Testis (tissue), 2 donors: ENCODE measurements at regions not wholly inside any gene's neighbourhood (a gene's known extent, or its start where the extent isn't known, plus 50 kb on each side); places are given as distances from the start of the nearest gene placed in this dataset.

ENCODE experiments used
- DNase-seq: peaks from one replicate; pipeline ENCODE4 v3.0.0-alpha.2; 2019
- H3K27ac ChIP-seq, 2 donors: fragments of 200-600 bp; sonication (generic); one replicate each; pipeline ENCODE4 v1.5.1; 2019
- H3K27me3 ChIP-seq: fragments of 200-600 bp; sonication (generic); one replicate; pipeline ENCODE4 v1.5.1; 2019
- H3K36me3 ChIP-seq: fragments of 200-600 bp; sonication (generic); one replicate; pipeline ENCODE4 v1.5.1; 2017; ENCODE audit warnings: low read depth; ENCODE audit errors: missing control alignments
- H3K4me1 ChIP-seq: fragments of 200-600 bp; sonication (generic); one replicate; pipeline ENCODE4 v1.5.1; 2019
- H3K4me3 ChIP-seq, 2 donors: fragments of 200-600 bp; sonication (generic); one replicate each; pipeline ENCODE4 v1.5.1; 2017 to 2019
- H3K9me3 ChIP-seq: fragments of 200-600 bp; sonication (generic); one replicate; pipeline ENCODE4 v1.5.1; 2017
- CTCF ChIP-seq, 3 experiments: fragments of 450-650 bp in 2 of 3; fragments of 200-600 bp in 1 of 3; sonication (generic) in 1 of 3; IDR thresholded peaks; one replicate each; pipeline ENCODE4 v1.5.1; 2016 to 2019; ENCODE audit warnings: antibody characterized with exemption in 3 of 3, mild to moderate bottlenecking in 2 of 3, moderate library complexity in 1 of 3
- POLR2A ChIP-seq: fragments of 450-650 bp; IDR thresholded peaks from one replicate; pipeline ENCODE4 v1.6.1; 2017; ENCODE audit warnings: antibody characterized with exemption, mild to moderate bottlenecking, moderate library complexity
- WGBS, 2 donors: methylation state at CpG; one replicate each; pipeline ENCODE4 v1.1.5; 2018; 5-methylcytosine and 5-hydroxymethylcytosine counted together
- intact Hi-C: fragments of 100-400 bp; cut with DNase I; formaldehyde crosslinking; loops from one replicate; pipeline ENCODE4 v1.15.1; 2023; ENCODE audit warnings: low total_unique reads

- H3K27ac ChIP-seq: no peak overlapping the region
- intact Hi-C loops: no loop called here
- TF ChIP-seq POLR2A: no peak
- TF ChIP-seq CTCF (IDR thresholded peaks at IDR 0.05): no peak
- WGBS, 2 donors: 89 to 90% methylated on average over 10 of the region's 11 CpGs
- H3K4me1 ChIP-seq: no peaks in the 10 kb centered on the region
- H3K36me3 ChIP-seq: no peaks in the 10 kb centered on the region
- DNase-seq: peak; percentile 6
- H3K4me3 ChIP-seq: no peak overlapping the region
- no peaks in the 10 kb centered on the region for H3K9me3 ChIP-seq
- no peaks in the 10 kb centered on the region for H3K27me3 ChIP-seq
Measured at GRCh38 chr10:130999376-131000202, 311.9 kb downstream of the TCERG1L start.

GRCh38 chr10:131000244-131000643, 311.3 kb downstream of the TCERG1L start:
- DNase-seq: no peak
- H3K27me3 ChIP-seq: no peaks in the 10 kb centered on the region
- TF ChIP-seq CTCF (IDR thresholded peaks at IDR 0.05): no peak
- no peak for TF ChIP-seq POLR2A
- intact Hi-C loops: no loop called here
- no peaks in the 10 kb centered on the region for H3K9me3 ChIP-seq
- H3K27ac ChIP-seq: no peak overlapping the region
- WGBS, 2 donors: 89 to 96% methylated on average over 6 of the region's 6 CpGs
- H3K4me1 ChIP-seq: no peaks in the 10 kb centered on the region
- H3K4me3 ChIP-seq: no peak overlapping the region
- no peaks in the 10 kb centered on the region for H3K36me3 ChIP-seq

- Histone ChIP-seq H3K9me3 (no peaks in the 10 kb centered on the region), H3K36me3 (no peaks in the 10 kb centered on the region), H3K27me3 (no peaks in the 10 kb centered on the region), H3K4me3 (no peak overlapping the region), H3K27ac (no peak overlapping the region), H3K4me1 (no peaks in the 10 kb centered on the region)
- intact Hi-C loops: no loop called here
- DNase-seq: peak; percentile 1
- 48 to 63% methylated on average over 4 of the region's 4 CpGs for WGBS, 2 donors
- TF ChIP-seq CTCF (IDR thresholded peaks at IDR 0.05): no peak
- TF ChIP-seq POLR2A: no peak
Measured at GRCh38 chr10:131000743-131001142, 310.8 kb downstream of the TCERG1L start.

GRCh38 chr10:131001438-131001837, 310.1 kb downstream of the TCERG1L start:
- intact Hi-C loops: no loop called here
- Histone ChIP-seq H3K4me1 (no peaks in the 10 kb centered on the region), H3K36me3 (no peaks in the 10 kb centered on the region), H3K4me3 (no peak overlapping the region), H3K27ac (no peak overlapping the region), H3K27me3 (no peaks in the 10 kb centered on the region), H3K9me3 (no peaks in the 10 kb centered on the region)
- WGBS, 2 donors: 73 to 85% methylated on average over 8 to 9 of the region's 9 CpGs
- TF ChIP-seq POLR2A: no peak
- no peak for TF ChIP-seq CTCF (IDR thresholded peaks at IDR 0.05)
- DNase-seq: peak; percentile 2
